AG04450 (cell line): ENCODE measurements at regions not wholly inside any gene's neighbourhood (a gene's known extent, or its start where the extent isn't known, plus 50 kb on each side); places are given as distances from the start of the nearest gene placed in this dataset.

Experiments used
- CTCF ChIA-PET: fragments of 300-600, 350-600 bp; formaldehyde crosslinking; extraction: SDS; loops from one replicate; lab custom pipeline; 2022; ENCODE audit warnings: antibody characterized with exemption, inconsistent platforms; lab: Charles Lee
- POLR2A ChIA-PET: fragments of 350-600 bp; formaldehyde crosslinking; extraction: SDS; loops from one replicate; lab custom pipeline; 2021; ENCODE audit warnings: antibody characterized with exemption, inconsistent platforms; lab: Yijun Ruan, JAX
- DNase-seq: peaks from one replicate; pipeline ENCODE4 v3.0.0-alpha.2; 2011; ENCODE audit warnings: low read depth, low spot score
- H3K27ac ChIP-seq: one replicate; pipeline ENCODE4 v1.5.1; 2012; ENCODE audit warnings: low read depth, low read length, control low read depth
- H3K27me3 ChIP-seq: one replicate; pipeline ENCODE4 v1.6.0; 2012; ENCODE audit warnings: low read length; ENCODE audit not compliant: control insufficient read depth, insufficient read depth
- H3K4me3 ChIP-seq: 2 replicates; pipeline ENCODE4 v1.5.1; 2011; ENCODE audit warnings: mild to moderate bottlenecking, low read depth, low read length, control low read depth
- H3K9me3 ChIP-seq: 2 replicates; pipeline ENCODE4 v1.5.1; 2012; ENCODE audit warnings: low read length; ENCODE audit not compliant: control insufficient read depth, insufficient read depth
- TF ChIP-seq, protein P1 (sequence below): IDR thresholded peaks from 2 replicates; pipeline ENCODE4 v1.5.1; 2011; ENCODE audit warnings: low read depth, low read length, control low read depth, inconsistent platforms

DNA sequence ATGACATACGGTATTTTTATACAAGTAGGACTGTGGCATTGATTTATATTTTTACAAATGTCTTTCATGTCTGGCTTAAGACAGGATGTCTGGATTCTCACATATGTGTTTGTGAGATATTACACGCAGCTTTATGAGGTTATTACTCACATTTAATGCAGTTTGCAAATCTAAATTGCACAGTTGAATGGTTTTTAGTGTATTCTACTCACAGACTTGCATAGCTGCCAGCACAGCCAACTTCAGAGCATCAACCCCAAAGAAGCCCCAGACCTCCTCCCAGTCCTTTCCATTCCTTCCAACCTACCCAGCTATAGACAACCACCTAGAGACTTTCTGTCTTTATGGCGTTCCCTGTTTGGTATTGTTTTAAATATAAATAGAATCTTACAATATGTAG is 193.8 kb upstream of the SHH start:
- POLR2A ChIA-PET, result no interaction called here
- TF ChIP-seq, protein P1, sequence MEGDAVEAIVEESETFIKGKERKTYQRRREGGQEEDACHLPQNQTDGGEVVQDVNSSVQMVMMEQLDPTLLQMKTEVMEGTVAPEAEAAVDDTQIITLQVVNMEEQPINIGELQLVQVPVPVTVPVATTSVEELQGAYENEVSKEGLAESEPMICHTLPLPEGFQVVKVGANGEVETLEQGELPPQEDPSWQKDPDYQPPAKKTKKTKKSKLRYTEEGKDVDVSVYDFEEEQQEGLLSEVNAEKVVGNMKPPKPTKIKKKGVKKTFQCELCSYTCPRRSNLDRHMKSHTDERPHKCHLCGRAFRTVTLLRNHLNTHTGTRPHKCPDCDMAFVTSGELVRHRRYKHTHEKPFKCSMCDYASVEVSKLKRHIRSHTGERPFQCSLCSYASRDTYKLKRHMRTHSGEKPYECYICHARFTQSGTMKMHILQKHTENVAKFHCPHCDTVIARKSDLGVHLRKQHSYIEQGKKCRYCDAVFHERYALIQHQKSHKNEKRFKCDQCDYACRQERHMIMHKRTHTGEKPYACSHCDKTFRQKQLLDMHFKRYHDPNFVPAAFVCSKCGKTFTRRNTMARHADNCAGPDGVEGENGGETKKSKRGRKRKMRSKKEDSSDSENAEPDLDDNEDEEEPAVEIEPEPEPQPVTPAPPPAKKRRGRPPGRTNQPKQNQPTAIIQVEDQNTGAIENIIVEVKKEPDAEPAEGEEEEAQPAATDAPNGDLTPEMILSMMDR, result no peak
- Histone ChIP-seq H3K4me3 (no peak overlapping the region), H3K9me3 (peaks cover 44% of the 10 kb centered on the region), H3K27me3 (no peaks in the 10 kb centered on the region), H3K27ac (no peak overlapping the region)
- CTCF ChIA-PET, result interaction anchor here (0.7 kb wide), 1 partner anchor 21 kb away, joined by 10 read pairs; no protein-coding TSS in a partner anchor
- DNase-seq, result no peak

DNA sequence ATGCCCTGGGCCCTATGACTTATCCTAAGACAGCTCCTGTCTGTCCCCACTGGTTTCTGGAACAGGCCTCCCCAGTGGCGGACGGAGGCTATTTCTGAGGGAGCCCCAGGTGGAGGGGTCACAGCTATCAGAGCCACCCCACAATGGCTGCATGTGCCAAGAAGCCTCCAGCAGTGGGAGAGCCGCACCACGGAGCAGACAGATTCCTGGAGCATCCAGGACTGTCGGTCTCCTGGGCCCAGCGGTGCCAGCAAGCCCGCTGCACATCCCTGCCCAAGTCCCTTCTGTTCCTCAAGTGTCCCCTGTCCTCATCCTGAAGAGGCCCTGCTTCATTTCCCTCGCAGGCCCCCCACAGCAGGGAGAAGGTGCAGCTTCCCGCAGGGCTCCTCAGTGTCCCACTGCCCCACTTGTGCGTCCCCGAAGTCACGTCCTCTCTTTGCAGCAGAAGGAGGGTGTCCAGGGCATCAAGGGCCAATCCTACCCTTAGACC is 193.0 kb upstream of the SHH start:
- H3K4me3 ChIP-seq, result no peak overlapping the region
- ChIA-PET CTCF (no interaction called here), POLR2A (no interaction called here)
- H3K27ac ChIP-seq, result no peak overlapping the region
- no peaks in the 10 kb centered on the region for H3K27me3 ChIP-seq
- peaks cover 52% of the 10 kb centered on the region for H3K9me3 ChIP-seq
- TF ChIP-seq, protein P1, result no peak
- no peak for DNase-seq

DNA sequence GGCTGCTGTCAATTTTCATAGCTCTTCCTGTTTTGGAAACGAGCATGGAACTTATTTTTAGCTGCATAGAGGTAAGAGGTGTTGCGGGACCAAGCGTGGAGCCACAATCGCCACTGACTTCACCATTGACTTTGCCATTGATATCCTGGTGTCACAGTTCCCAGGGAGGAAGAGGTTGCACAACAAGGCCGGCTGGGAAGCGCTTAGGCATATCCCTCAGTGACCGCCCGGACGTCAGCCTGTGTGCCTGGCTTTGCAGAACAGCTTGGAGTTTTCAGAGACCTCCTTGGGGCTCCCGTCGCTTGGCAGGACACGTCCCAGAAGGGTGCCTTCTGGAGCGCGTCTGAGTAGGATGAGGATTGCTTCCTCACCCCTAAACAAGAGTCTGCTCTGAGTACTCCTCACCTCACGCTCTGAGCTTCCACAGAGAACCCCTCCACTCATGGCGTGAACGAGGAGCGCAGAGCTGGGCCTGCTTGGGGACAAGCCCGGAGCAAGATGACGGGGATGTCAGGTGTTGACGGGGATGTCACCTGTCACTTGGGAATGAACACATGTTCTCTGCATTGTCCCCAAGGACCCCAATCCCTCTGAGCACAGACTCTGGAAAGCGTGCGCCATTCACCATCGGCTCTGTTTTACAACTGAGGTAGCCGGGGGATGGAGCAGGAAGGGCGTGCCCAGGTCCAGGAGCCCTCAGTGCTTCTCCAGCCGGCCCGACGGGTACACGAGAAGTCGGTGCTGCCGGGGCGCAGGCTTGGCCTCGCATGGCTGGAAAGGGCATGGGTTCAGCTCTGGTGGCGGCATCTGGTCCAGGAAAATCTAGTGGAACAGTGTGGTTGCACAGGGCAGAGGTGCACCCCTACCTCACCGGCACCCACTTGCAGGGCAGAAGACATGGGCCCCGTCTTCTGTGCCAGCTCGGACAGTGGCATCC is 192.3 kb upstream of the SHH start:
- H3K27me3 ChIP-seq, result no peaks in the 10 kb centered on the region
- peaks cover 59% of the 10 kb centered on the region for H3K9me3 ChIP-seq
- no peak for DNase-seq
- no peak overlapping the region for H3K27ac ChIP-seq
- ChIA-PET POLR2A (no interaction called here), CTCF (no interaction called here)
- TF ChIP-seq, protein P1, result no peak
- H3K4me3 ChIP-seq, result no peak overlapping the region

DNA sequence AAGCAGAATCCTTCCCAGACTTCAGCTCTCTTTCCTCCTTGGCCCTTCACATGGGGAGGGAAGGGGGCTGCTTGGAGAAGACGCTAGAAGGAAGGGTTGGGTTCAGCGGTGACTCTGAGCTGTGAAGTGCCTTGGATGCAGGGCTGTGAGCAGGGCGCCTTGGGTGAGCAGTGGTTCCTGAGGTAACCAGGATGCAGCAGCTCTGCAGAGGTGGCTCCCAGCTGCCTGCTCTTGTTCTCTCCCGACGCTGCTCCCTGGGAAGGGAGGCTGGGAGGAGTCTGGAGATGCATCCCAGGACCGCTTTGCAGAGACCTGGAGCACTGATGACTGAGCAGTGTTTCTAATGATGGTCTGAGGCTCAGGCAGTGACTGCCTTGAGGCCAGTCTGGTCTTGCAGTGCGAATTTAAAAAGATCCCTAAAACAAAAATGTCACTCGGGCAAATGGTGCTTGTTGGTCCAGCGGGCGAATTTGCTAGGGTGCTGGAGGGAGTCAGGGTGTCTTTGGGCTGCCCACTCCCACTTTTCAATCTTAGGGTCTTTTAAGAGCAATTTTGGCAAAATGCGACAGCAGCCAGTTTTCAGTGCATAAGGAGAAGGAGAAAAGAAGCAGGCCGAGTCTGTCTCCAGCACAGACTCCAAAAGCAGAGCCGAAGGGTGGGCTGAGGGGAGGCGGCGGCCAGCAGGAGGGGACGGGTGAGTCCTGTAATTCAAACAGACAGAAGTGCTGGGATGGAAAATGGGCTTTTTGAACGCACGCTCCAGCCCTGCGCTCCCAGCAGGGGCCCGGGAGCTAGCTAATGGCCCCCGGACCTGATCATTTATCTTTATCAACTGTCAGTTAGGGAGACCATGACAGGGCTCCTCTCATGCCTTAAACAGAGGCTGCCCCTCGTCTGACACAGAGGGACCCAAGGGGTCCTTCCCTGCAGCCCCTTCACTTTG is 191.2 kb upstream of the SHH start:
- Histone ChIP-seq H3K9me3 (peaks cover 69% of the 10 kb centered on the region), H3K27me3 (no peaks in the 10 kb centered on the region), H3K4me3 (no peak overlapping the region), H3K27ac (no peak overlapping the region)
- ChIA-PET CTCF (no interaction called here), POLR2A (no interaction called here)
- TF ChIP-seq, protein P1, result no peak
- DNase-seq, result no peak
